ENCODE measurements at regions not wholly inside any gene's neighbourhood (a gene's known extent, or its start where the extent isn't known, plus 50 kb on each side); places are given as distances from the start of the nearest gene placed in this dataset.
"Not testable (repeated sequence)": the region's sequence is repeated elsewhere in the genome, so short reads cannot be mapped to it uniquely, and the experiment has no call there.

GRCh38 chr19:32068793-32069192, 276.6 kb upstream of the ZNF507 start:
- no peak for TF ChIP-seq CTCF (IDR thresholded peaks at IDR 0.05; ENCODE audit: low read depth, low read length)

GRCh38 chr19:32070101-32070500, 275.3 kb upstream of the ZNF507 start:
- no peak overlapping the region for H3K4me3 ChIP-seq (ENCODE audit: low read depth, low read length)
- no peak for TF ChIP-seq CTCF (IDR thresholded peaks at IDR 0.05; ENCODE audit: low read depth, low read length)

More at GRCh38 chr19:32068793-32069192, 276.6 kb upstream of the ZNF507 start:
- no peak overlapping the region for H3K4me3 ChIP-seq (ENCODE audit: low read depth, low read length)

GRCh38 chr19:32082028-32082427, 263.4 kb upstream of the ZNF507 start:
- no peak for TF ChIP-seq CTCF (IDR thresholded peaks at IDR 0.05; ENCODE audit: low read depth, low read length)
- H3K4me3 ChIP-seq (ENCODE audit: low read depth, low read length): no peak overlapping the region

GRCh38 chr19:32084756-32085363, 260.6 kb upstream of the ZNF507 start:
- not testable (repeated sequence) for H3K4me3 ChIP-seq (ENCODE audit: low read depth, low read length)

GRCh38 chr19:32091241-32091640, 254.2 kb upstream of the ZNF507 start:
- no peak for TF ChIP-seq CTCF (IDR thresholded peaks at IDR 0.05; ENCODE audit: low read depth, low read length)
- no peak overlapping the region for H3K4me3 ChIP-seq (ENCODE audit: low read depth, low read length)

GRCh38 chr19:32097011-32097410, 248.4 kb upstream of the ZNF507 start:
- H3K4me3 ChIP-seq (ENCODE audit: low read depth, low read length): no peak overlapping the region
- no peak for TF ChIP-seq CTCF (IDR thresholded peaks at IDR 0.05; ENCODE audit: low read depth, low read length)

GRCh38 chr19:32097620-32098019, 247.8 kb upstream of the ZNF507 start:
- TF ChIP-seq CTCF (IDR thresholded peaks at IDR 0.05; ENCODE audit: low read depth, low read length): no peak
- no peak overlapping the region for H3K4me3 ChIP-seq (ENCODE audit: low read depth, low read length)

- no peak overlapping the region for H3K4me3 ChIP-seq (ENCODE audit: low read depth, low read length)
- TF ChIP-seq CTCF (IDR thresholded peaks at IDR 0.05; ENCODE audit: low read depth, low read length): no peak
Observed at GRCh38 chr19:32098968-32099367, 246.4 kb upstream of the ZNF507 start.

Data from WI38 (cell line).